ENCODE measurements at regions not wholly inside any gene's neighbourhood (a gene's known extent, or its start where the extent isn't known, plus 50 kb on each side); places are given as distances from the start of the nearest gene placed in this dataset.

DNA sequence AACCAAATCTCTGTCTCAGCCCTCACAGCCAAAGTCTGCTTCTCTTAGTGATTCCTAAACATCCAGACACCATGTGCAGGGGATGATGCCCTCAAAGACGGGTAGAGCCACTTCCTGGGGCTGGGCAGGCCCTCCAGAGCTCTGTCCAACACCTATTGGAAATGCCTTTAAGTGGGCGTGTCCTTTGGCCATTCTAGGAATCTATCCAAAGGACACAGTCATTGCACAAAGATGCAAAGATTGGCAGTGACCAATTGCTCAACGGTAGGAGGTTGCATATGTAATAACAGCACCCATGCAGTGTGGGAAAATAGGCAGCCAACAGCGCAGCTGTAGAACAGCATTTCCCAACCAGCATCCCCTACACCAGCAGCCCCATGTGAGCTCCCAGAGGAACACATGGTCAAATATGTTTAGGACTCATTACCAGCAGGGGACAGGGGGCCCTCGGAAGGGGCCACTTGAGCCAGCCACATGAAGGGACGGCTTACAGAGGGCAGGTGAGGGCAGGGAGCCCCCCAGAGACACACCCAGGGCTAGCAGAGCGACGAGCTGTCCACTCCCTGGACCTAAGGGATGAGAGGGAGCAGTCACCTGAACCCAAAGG is 142.8 kb upstream of the IQSEC1 start:
- H3K36me3 ChIP-seq = no peaks in the 10 kb centered on the region
- ATAC-seq (ENCODE audit: insufficient number of reproducible peaks, low FRiP score, low read depth) (no peak), DNase-seq (ENCODE audit: low spot score) (no peak)
- H3K4me3 ChIP-seq = no peak overlapping the region
- H3K9me3 ChIP-seq = no peaks in the 10 kb centered on the region
- H3K27ac ChIP-seq = no peak overlapping the region
- TF ChIP-seq, protein P1, sequence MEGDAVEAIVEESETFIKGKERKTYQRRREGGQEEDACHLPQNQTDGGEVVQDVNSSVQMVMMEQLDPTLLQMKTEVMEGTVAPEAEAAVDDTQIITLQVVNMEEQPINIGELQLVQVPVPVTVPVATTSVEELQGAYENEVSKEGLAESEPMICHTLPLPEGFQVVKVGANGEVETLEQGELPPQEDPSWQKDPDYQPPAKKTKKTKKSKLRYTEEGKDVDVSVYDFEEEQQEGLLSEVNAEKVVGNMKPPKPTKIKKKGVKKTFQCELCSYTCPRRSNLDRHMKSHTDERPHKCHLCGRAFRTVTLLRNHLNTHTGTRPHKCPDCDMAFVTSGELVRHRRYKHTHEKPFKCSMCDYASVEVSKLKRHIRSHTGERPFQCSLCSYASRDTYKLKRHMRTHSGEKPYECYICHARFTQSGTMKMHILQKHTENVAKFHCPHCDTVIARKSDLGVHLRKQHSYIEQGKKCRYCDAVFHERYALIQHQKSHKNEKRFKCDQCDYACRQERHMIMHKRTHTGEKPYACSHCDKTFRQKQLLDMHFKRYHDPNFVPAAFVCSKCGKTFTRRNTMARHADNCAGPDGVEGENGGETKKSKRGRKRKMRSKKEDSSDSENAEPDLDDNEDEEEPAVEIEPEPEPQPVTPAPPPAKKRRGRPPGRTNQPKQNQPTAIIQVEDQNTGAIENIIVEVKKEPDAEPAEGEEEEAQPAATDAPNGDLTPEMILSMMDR (IDR thresholded peaks at IDR 0.05) = no peak
- H3K4me1 ChIP-seq (ENCODE audit: control insufficient read depth in 1 of 2, low read depth in 2 of 2) = no peaks in the 10 kb centered on the region
- no peaks in the 10 kb centered on the region for H3K27me3 ChIP-seq (replicated peaks; ENCODE audit: insufficient read depth)

DNA sequence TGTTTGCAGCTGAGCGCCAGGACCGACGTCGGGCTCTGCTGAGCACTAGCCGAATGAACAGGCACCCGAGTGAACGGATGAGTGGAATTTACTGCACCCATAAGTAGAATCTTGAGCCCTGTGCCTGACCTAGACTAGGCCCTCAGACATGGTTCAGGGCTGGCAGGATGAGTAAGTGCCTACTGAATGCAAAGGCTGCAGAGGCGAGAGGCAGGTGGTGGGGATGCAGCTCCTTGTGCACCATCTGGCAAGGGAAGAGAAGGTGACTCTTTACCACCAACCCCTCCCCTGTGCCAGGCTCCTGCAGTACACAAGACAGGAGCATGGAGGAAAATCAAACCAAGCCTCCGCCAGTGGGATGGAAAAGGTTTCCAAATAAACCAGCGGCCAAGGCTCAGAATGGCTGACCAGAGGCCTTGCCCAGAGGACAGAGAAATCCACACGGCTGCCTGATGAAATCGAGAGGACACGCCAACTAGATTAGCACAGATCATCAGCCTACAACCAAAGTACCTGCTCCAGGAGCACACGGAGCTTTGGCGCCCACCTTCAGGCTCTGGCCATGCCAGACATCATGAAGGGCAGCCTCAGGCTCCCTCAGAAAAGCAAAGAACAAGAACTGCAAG is 141.7 kb upstream of the IQSEC1 start:
- no peaks in the 10 kb centered on the region for H3K36me3 ChIP-seq
- no peaks in the 10 kb centered on the region for H3K4me1 ChIP-seq (ENCODE audit: control insufficient read depth in 1 of 2, low read depth in 2 of 2)
- H3K4me3 ChIP-seq = no peak overlapping the region
- no peaks in the 10 kb centered on the region for H3K9me3 ChIP-seq
- no peak overlapping the region for H3K27ac ChIP-seq
- no peak for ATAC-seq (ENCODE audit: insufficient number of reproducible peaks, low FRiP score, low read depth)
- DNase-seq (ENCODE audit: low spot score) = no peak
- TF ChIP-seq, protein P1 (IDR thresholded peaks at IDR 0.05) = no peak
- H3K27me3 ChIP-seq (replicated peaks; ENCODE audit: insufficient read depth) = no peaks in the 10 kb centered on the region

DNA sequence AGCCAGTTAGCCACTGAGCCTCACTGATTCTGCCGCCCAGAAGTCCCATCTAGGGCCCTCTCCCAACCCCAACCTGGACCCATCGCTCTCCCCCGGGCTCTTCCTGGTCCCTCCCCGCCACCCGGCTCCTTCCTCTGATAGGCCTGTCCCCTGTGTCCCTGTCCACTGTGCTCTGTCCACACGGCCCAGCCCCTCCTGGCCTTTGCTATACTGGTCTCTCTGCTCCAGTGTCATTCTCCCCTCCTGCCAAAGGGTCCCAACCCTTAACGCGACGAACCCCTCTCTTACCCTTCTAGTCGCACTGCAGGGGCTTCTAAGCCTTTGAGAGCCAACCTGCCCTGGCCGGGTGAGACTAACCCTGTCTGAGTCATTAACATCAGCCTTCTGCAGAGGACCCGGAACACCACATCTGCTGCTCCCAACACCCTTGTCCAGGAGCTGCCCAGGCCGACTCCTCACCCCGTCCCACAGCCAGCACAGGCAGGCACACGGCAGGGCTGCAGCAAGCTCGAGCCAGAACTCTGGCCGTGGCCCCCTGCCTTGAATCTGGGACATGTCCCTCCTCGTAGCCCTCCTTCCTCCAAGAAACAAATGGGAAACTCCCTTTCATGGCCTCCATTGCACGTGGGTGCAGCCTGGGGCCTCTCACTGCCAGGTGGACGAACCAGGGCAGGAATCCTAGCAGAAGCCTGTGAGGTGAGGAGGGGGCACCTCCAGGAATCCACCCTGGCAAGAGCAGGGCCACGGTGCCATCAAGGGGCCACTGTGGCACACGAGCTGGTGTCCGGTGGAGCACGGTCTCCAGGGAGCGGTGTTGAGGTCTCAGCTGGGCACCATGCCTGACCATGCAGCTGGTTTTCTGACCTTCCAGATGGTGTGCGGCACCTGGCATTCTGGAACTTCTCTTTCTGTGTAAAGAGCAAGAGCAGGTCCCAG is 140.9 kb upstream of the IQSEC1 start:
- Histone ChIP-seq H3K4me1 (ENCODE audit: control insufficient read depth in 1 of 2, low read depth in 2 of 2) (no peaks in the 10 kb centered on the region), H3K36me3 (no peaks in the 10 kb centered on the region), H3K9me3 (no peaks in the 10 kb centered on the region), H3K27ac (no peak overlapping the region), H3K27me3 (replicated peaks; ENCODE audit: insufficient read depth) (no peaks in the 10 kb centered on the region), H3K4me3 (no peak overlapping the region)
- ATAC-seq (ENCODE audit: insufficient number of reproducible peaks, low FRiP score, low read depth) (no peak), DNase-seq (ENCODE audit: low spot score) (no peak)
- TF ChIP-seq, protein P1 (IDR thresholded peaks at IDR 0.05) = no peak

DNA sequence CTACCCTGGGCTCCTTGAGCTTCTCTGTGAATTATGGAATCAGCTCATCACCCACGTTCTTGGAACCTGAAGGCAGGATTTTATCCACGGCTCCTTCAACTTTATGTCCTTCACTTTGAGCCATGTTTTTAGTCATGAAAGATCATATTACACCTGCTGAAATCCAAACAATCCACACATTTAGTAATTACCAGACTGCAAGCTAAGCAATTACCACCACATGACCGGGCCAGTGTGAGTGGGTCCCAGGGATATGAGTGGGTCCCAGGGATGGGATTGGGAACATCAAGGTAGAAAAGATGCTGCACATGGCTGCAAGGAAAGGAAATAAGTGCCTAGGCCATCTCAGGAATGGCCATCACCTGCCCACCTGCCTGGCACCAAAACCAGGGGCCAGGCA is 140.3 kb upstream of the IQSEC1 start:
- Histone ChIP-seq H3K27me3 (replicated peaks; ENCODE audit: insufficient read depth) (no peaks in the 10 kb centered on the region), H3K36me3 (no peaks in the 10 kb centered on the region), H3K4me3 (no peak overlapping the region), H3K27ac (no peak overlapping the region), H3K9me3 (no peaks in the 10 kb centered on the region), H3K4me1 (ENCODE audit: control insufficient read depth in 1 of 2, low read depth in 2 of 2) (no peaks in the 10 kb centered on the region)
- DNase-seq (ENCODE audit: low spot score) (no peak), ATAC-seq (ENCODE audit: insufficient number of reproducible peaks, low FRiP score, low read depth) (no peak)
- TF ChIP-seq, protein P1 (IDR thresholded peaks at IDR 0.05) = no peak

DNA sequence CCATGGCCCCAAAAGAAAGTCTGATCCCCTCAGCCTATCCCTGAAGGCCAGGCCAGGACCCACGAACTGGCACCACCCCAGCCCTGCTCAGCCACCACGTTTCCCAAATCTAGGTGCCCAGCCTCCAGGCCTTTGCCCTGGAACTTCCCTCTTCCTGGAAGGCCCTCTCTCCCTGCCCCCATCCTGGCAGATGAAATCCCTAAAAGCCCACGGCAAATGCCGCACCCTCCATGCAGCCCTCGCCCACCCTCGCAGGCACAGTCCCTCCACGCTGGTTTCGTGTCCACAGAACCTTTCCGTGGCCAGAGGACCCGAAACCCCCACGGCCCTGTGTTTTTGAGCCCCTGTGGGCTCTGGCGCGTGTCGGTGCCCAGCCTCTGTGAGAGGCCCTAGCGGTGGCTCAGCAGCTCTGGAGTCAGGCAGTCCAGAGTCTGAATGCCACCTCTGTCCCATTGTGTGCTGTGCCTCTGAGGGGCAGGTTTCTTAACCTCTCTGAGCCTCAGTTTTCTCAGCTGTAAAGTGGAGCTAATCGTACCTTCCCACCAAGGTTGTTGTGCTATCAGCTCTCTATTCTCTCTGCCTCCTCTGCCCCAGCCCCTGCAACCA is 138.5 kb upstream of the IQSEC1 start:
- TF ChIP-seq, protein P1 (IDR thresholded peaks at IDR 0.05) = no peak
- Histone ChIP-seq H3K36me3 (no peaks in the 10 kb centered on the region), H3K4me3 (no peak overlapping the region), H3K4me1 (ENCODE audit: control insufficient read depth in 1 of 2, low read depth in 2 of 2) (no peaks in the 10 kb centered on the region), H3K27me3 (replicated peaks; ENCODE audit: insufficient read depth) (no peaks in the 10 kb centered on the region), H3K27ac (no peak overlapping the region), H3K9me3 (no peaks in the 10 kb centered on the region)
- no peak for DNase-seq (ENCODE audit: low spot score)
- ATAC-seq (ENCODE audit: insufficient number of reproducible peaks, low FRiP score, low read depth) = no peak
